ENCODE measurements at regions not wholly inside any gene's neighbourhood (a gene's known extent, or its start where the extent isn't known, plus 50 kb on each side); places are given as distances from the start of the nearest gene placed in this dataset.
"Not testable (repeated sequence)": the region's sequence is repeated elsewhere in the genome, so short reads cannot be mapped to it uniquely, and the experiment has no call there.

- DNase-seq: not testable (repeated sequence)
Observed at GRCh38 chr1:121117622-121118479, 66.3 kb downstream of the FAM72B start.

Data from activated CD4-positive, alpha-beta T cell treated with anti-CD3 and anti-CD28 coated beads, Interleukin-10, Interleukin-2, amounts not matched to agents 100 ng/mL and 50 ng/mL, durations not matched to agents 16 hours and 8 hours (primary cell).